ENCODE measurements at regions not wholly inside any gene's neighbourhood (a gene's known extent, or its start where the extent isn't known, plus 50 kb on each side); places are given as distances from the start of the nearest gene placed in this dataset.

GRCh38 chr2:125042727-125043126 lies 1017.6 kb downstream of the CNTNAP5 start:
- TF ChIP-seq CTCF (IDR thresholded peaks at IDR 0.05) (no peak), EZH2 (IDR thresholded peaks at IDR 0.05; ENCODE audit: borderline replicate concordance, insufficient read depth, low read depth, low read length, poor library complexity, severe bottlenecking) (no peak)
